GM12892 (cell line): ENCODE measurements at regions not wholly inside any gene's neighbourhood (a gene's known extent, or its start where the extent isn't known, plus 50 kb on each side); places are given as distances from the start of the nearest gene placed in this dataset.

Source experiments
- DNase-seq: peaks from one replicate; pipeline ENCODE4 v3.0.0; 2011; ENCODE audit not compliant: insufficient read length
- FAIRE-seq: peaks from 2 replicates; lab custom pipeline; 2011; peaks lifted over from hg19 to GRCh38; lab: Jason Lieb, UNC
- POLR2A ChIP-seq: IDR thresholded peaks from 2 replicates; pipeline ENCODE4 v1.6.1; 2011; ENCODE audit warnings: low read depth, low read length, control low read depth
- POLR2AphosphoS5 ChIP-seq: IDR thresholded peaks from 2 replicates; pipeline ENCODE4 v1.6.1; 2011; ENCODE audit warnings: low read depth, low read length, control low read depth
- TAF1 ChIP-seq: IDR thresholded peaks from 2 replicates; pipeline ENCODE4 v1.6.1; 2011; ENCODE audit warnings: low read depth, mild to moderate bottlenecking, control low read depth, low read length, borderline replicate concordance

DNA sequence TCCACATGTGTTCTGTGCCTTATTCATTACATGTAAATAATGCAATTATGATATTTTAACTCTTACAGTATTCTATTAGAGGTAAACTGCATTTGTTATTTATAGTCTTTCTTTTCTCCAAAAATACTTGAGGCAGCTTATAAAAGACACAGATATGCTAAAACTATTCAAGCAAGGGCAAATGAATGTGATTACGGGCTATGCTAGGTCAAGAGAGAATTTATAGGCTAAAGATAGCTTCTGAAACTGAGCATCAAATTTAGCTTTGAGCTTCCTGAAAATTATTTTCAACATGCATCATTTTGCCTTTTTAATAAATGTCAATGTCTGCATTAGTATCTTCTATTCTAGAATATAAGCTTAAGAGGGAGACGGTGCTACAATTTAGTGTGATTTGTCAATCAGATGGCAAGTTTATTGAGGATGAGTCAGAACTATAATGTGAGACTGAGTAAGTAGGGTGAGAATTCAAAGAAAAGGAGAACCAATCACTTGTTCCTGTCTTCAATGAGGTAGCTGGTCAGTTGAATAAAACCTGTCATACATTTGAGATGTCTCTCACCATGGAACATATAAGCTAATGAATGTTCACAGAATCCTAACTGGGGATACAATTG, 669.4 kb upstream of the CITED2 start:
- no peak for DNase-seq
- no peak for TF ChIP-seq POLR2A
- TF ChIP-seq TAF1 = no peak
- no peak for TF ChIP-seq POLR2AphosphoS5
- FAIRE-seq = no peak

DNA sequence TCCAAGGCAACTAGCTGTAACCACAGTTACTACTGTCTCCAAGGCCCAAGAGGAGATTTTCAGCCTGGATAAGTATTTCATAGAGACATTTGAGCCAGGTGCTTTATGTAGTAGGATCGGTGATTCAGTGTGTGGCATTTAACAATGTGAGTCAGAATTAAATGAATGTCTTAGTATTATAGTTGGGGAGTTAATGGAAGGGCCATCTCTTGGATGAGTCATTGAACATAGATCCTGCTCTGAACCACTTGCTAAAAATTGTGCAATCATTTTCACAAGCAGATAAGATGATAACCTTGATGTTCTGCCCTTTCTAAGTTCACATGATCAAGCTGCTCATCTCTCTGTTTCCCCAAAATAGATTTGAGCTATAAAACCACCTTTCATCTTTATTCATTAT, 668.9 kb upstream of the CITED2 start:
- TF ChIP-seq POLR2A (no peak), POLR2AphosphoS5 (no peak), TAF1 (no peak)
- FAIRE-seq = no peak
- DNase-seq = no peak

DNA sequence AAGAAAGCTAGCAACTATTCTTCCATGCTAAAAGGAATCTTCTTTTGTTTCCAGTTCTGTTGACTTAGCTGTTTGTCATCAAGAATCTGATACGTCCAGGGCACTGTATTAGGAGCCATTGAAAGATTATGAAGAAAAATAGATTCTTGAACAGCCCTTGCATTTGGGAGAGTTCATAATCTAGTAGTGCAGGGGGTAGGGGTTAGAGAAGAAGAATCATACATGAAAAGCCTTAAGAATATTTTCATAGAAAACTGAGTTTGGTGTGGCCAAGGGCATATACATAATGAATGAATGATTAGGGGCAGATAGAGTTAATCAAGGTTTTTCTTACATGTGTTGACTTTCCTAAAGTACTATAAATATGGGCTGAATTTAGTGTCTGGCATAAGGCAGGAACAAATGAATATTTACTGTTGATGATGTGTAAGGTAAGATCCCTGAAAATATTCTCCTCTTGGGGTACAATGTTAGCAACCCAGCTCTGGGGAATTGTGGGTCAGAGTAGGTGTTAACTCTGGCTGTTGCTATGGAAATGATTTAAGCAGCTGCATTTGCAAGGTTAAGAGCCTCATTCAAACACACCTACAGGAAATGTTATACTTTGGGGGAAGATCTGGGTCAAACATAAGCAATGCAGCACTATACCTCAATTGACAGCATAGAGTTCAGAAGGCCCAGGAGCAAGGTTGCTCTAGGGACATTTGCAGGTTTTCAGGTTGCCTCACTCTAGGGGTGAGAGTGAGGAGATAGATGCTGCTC, 667.3 kb upstream of the CITED2 start:
- FAIRE-seq (no peak), DNase-seq (no peak)
- no peak for TF ChIP-seq POLR2A
- no peak for TF ChIP-seq TAF1
- no peak for TF ChIP-seq POLR2AphosphoS5

DNA sequence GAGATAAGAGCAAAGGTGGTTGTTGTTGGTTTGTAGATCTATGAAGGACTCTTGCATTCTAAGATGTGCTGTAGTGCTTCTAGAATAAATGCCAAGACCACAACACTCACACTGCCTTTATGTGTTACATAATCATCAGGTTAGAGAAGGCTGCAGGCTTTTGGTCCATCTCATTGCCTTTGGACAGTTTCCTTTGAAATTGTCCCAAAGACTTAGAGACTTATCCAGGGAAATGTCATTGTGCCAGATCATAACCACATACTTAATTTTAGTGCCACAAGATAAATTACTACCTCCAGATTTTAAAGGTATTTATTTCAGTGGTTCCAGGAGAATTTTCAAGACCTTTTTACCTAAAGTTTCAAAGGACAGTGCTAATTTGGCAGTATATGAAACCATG, 666.6 kb upstream of the CITED2 start:
- no peak for FAIRE-seq
- no peak for TF ChIP-seq TAF1
- TF ChIP-seq POLR2AphosphoS5 = no peak
- no peak for TF ChIP-seq POLR2A
- no peak for DNase-seq

DNA sequence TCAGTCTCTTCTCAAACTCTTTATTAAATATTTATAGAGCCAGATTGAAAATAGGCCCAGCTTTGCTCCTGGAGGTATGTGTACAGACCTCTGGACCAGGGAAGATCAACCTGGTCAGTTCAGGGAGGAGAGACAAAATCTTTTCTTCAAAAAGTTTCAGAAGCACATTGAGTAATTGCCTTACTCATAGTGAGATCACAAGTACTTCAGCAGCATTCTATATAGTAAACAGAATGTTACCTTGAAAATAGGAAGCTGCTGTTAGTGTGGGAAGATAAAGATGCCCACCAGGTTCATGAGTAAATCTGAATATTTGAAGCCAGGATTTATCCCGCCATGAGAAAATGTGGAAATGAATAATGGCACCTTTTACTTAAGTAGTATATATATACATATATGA, 665.9 kb upstream of the CITED2 start:
- TF ChIP-seq POLR2AphosphoS5 = no peak
- TF ChIP-seq POLR2A = no peak
- no peak for TF ChIP-seq TAF1
- no peak for DNase-seq
- no peak for FAIRE-seq

DNA sequence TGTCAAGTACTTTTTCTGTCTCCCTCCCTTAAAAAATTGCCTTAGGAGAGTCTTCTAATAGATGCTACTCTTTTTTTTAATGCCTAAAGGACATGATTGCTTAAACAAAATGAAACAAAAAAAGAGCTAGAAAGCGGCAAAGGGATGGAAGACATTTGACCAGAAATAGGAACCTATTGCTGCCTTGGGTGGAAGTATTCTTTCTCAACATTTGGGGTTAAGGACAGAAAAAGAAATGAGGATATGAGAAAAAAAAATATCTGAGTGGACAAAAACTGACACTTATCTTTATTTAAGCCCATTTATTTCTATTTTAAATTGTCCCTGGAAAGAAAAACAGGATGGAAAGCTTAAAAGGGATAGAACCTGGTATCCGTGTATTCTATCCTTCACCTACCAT, 664.9 kb upstream of the CITED2 start:
- FAIRE-seq (no peak), DNase-seq (no peak)
- TF ChIP-seq TAF1 = no peak
- no peak for TF ChIP-seq POLR2A
- no peak for TF ChIP-seq POLR2AphosphoS5

DNA sequence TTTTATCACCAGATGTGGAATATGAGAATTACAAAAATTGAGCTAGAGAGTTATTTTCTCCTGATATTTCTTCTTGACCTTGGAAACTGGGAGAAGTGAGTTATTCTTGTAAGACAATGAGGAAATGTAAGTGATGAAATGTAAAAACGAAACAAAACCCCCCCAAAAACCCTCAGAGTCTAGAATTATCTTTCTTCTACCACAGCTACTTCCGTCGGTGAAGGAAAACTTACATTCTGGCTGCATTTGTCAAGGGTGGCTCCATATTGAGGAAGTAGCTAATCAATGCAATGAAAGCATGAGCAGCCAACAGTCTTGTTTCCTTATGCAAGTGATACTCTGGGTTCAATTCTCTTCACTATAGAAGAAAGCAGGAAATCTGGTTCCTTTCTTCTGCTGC, 661.7 kb upstream of the CITED2 start:
- TF ChIP-seq POLR2A (no peak), TAF1 (no peak), POLR2AphosphoS5 (no peak)
- FAIRE-seq (no peak), DNase-seq (no peak)

DNA sequence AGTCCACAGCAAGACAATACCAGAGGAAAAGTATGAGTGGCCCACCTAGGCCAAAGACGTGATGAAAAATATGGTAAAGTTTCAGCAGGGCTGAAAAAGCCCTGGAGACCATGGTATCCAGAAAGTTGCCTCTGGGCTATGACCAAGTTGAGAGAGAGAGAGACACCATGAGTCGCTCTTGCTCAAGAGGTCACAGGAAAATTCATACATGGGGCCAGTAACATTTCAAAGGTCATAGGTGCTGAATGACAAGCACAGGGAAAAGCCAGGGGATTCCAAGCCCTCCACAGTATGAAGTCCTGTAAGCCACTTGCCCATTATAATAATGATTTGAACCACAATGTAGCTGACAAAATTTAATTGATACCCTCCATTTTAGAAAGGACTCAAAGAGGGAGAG, 657.7 kb upstream of the CITED2 start:
- DNase-seq = no peak
- TF ChIP-seq POLR2A = no peak
- TF ChIP-seq TAF1 = no peak
- no peak for TF ChIP-seq POLR2AphosphoS5
- no peak for FAIRE-seq

DNA sequence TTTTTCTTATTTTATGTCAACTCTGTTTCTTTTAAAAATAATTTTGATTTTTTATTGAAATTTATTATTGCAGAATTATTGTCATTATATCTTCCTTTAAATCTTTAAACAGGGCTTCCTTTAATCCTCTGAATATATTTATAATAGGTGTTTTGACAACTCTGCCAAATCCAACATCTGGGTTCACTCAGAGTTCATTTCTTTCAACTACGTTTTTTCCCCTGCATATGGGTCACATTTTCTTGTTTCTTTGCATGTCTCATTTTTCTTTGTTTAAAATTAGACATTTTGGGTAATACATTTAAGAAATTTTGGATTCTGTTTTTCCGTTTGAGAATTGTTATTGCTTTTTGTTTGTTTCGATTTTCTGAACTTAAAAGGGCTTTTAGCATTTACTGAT, 655.1 kb upstream of the CITED2 start:
- no peak for DNase-seq
- TF ChIP-seq POLR2A (no peak), TAF1 (no peak), POLR2AphosphoS5 (no peak)
- FAIRE-seq = no peak

DNA sequence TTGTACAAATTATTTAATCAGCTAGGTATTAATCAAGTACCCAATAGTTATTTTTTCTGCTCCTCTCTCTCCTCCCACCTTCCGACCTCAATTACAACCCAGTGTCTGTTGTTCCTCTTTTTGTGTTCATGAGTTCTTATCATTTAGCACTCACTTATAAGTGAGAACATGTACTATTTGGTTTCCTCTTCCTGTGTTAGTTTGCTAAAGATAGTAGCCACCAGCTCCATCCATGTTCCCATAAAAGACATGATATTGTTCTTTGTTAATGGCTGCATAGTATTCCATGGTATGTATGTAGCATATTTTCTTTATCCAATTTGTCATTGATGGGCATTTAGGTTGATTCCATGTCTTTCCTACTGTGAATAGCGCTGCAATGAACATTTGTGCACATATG, 652.8 kb upstream of the CITED2 start:
- no peak for DNase-seq
- no peak for FAIRE-seq
- TF ChIP-seq POLR2AphosphoS5 = no peak
- no peak for TF ChIP-seq TAF1
- TF ChIP-seq POLR2A = no peak

DNA sequence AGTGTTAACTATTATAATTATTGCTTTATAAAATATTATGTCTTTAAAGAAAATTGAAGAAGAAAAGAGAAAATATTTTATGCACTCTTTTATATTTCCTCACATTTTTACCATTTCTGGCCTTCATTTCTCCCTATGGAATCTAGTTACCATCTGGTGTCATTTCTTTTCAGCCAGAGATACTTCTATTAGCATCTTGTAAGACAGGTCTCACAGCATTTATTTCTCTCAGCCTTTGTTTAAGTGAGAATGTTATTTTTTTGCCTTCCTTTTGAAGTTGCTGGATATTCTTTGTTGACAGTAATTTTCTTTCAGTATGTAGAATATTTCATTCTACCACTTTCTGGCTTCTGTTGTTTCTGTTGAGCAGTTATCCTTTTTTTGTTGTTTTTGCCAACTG, 652.1 kb upstream of the CITED2 start:
- DNase-seq (no peak), FAIRE-seq (no peak)
- TF ChIP-seq TAF1 (no peak), POLR2AphosphoS5 (no peak), POLR2A (no peak)

DNA sequence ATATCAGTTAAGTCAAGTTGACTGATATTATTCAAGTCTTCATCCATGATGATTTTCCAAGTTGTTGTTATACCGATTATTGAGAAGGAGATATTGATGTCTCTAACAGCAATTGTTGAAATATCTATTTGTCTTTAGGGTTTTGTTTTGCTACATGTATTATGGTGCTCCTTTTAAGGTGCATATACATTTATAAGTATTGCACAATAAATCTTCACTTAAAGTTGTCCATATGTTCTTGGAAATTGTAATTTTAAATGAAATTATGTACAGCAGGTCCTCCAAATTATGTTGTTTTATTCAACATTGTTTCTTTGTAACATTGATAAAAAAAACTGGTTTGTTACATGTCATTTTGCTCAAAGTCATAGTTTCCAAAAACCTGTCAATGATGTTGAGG, 650.7 kb upstream of the CITED2 start:
- TF ChIP-seq POLR2A (no peak), POLR2AphosphoS5 (no peak), TAF1 (no peak)
- DNase-seq = no peak
- FAIRE-seq = no peak

DNA sequence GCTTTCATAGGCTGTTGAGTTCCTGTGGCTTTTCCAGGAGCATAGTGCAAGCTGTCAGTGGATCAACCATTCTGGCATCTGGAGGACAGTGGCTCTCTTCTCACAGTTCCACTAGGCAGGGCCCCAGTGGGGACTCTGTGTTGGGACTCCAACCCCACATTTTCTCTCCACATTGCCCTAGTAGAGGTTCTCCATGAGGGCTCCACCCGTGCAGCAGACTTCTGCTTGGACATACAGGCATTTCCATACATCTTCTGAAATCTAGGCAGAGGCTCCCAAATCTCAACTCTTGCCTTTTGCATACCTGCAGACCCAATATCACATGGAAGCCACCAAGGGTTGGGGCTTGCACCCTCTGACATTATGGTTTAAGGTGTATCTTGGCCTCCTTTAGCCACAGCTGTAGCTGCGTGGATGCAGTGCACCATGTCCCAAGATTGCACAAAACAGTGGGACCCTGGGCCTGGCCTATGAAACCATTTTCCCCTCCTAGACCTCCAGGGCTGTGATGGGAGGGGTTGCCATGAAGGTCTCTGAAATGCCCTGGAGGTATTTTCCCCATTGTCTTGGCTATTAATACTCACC, 645.9 kb upstream of the CITED2 start:
- FAIRE-seq (no peak), DNase-seq (no peak)
- TF ChIP-seq TAF1 = no peak
- no peak for TF ChIP-seq POLR2A
- TF ChIP-seq POLR2AphosphoS5 = no peak
